ENCODE measurements at regions not wholly inside any gene's neighbourhood (a gene's known extent, or its start where the extent isn't known, plus 50 kb on each side); places are given as distances from the start of the nearest gene placed in this dataset.

DNA sequence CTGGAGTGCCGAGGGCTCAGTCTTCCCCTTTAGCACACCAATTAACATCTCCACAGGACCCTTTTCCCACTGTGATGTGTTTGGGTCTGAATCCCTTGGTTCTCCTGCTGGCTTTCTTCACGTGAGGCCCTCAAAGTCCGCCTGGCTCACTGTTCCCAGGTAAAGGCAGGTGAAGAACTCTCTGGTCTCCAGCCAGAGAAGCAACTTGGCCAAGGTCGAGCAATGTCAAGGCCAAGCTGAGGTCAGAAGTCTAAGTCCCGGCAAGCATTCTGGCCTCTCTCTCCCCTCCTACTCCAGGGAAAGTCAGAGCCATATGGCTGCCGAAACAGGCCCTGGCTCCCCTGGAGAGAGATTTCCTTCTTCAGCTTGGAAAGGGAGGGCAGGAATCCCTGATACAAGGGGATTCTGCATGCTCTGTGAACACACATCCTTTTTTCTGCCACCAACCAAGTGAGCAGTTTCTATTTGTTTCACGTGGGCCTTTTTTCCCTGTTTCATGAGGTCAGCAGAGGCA lies 61.4 kb upstream of the ESRRB start:
- ATAC-seq (no peak), DNase-seq (no peak)
- Histone ChIP-seq H3K27ac (peak overlapping the region in 1 of 10 donors; percentile 4), H3K4me3 (no peak overlapping the region), H3K27me3 (peaks cover 0 to 21% (median 0%) of the 10 kb centered on the region in 7 donors), H3K36me3 (no peaks in the 10 kb centered on the region), H3K9me3 (no peaks in the 10 kb centered on the region), H3K4me1 (peaks cover 0 to 24% (median 10%) of the 10 kb centered on the region in 9 donors)
- intact Hi-C loops (cut with DNase I), result no loop called here
- WGBS, 2 donors, result 56 to 64% methylated on average over 7 of the region's 7 CpGs
- TF ChIP-seq, protein P1, sequence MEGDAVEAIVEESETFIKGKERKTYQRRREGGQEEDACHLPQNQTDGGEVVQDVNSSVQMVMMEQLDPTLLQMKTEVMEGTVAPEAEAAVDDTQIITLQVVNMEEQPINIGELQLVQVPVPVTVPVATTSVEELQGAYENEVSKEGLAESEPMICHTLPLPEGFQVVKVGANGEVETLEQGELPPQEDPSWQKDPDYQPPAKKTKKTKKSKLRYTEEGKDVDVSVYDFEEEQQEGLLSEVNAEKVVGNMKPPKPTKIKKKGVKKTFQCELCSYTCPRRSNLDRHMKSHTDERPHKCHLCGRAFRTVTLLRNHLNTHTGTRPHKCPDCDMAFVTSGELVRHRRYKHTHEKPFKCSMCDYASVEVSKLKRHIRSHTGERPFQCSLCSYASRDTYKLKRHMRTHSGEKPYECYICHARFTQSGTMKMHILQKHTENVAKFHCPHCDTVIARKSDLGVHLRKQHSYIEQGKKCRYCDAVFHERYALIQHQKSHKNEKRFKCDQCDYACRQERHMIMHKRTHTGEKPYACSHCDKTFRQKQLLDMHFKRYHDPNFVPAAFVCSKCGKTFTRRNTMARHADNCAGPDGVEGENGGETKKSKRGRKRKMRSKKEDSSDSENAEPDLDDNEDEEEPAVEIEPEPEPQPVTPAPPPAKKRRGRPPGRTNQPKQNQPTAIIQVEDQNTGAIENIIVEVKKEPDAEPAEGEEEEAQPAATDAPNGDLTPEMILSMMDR (IDR thresholded peaks at IDR 0.05), result no peak

DNA sequence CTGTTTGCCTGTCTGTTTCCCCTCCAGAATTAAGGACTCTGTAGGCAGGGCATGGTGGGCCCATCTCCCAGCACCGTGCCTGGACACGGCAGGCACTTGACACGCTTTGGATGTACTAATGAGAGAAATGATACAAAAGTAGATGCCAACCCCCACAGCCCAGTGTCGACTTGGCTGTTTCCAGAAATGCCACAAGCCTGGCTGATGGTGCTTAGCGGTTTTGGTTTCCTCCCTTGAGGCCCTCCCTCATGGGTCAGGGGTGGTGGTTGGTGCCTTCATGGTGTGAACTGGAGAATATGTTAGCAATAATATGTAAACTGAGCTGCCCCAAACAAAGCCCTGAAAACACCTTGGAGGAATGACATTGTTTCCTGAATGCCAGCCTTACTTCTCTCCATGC lies 55.5 kb upstream of the ESRRB start:
- WGBS, 2 donors, result 71 to 80% methylated on average over 5 of the region's 5 CpGs
- TF ChIP-seq, protein P1 (IDR thresholded peaks at IDR 0.05), result no peak
- no peaks in the 10 kb centered on the region for H3K36me3 ChIP-seq
- H3K9me3 ChIP-seq, result no peaks in the 10 kb centered on the region
- H3K4me1 ChIP-seq, result peaks cover 0 to 6% (median 0%) of the 10 kb centered on the region in 9 donors
- H3K27ac ChIP-seq, result no peak overlapping the region
- DNase-seq (no peak), ATAC-seq (no peak)
- H3K27me3 ChIP-seq, result no peaks in the 10 kb centered on the region
- intact Hi-C loops (cut with DNase I), result no loop called here
- no peak overlapping the region for H3K4me3 ChIP-seq

DNA sequence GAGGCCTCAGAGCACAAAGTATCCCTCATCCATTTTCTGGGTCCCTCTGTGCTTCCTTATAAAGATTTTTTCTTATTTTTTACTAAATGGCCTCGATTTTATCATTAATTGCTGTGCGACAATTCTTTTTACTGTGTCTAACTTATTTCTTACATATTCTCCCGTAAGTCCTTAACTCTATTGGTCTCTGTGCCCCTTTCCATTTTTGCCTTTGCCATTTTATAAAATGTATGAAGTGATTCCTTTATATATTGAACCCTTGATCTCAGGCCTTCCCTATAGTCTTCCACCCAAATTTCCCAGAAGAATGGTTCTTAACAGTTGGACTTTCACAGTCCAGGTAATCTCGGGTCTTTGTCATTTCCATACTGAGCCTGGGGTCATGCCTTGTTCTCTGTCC lies 55.0 kb upstream of the ESRRB start:
- Histone ChIP-seq H3K4me1 (peaks cover 0 to 9% (median 0%) of the 10 kb centered on the region in 9 donors), H3K36me3 (no peaks in the 10 kb centered on the region), H3K27me3 (no peaks in the 10 kb centered on the region), H3K9me3 (no peaks in the 10 kb centered on the region), H3K27ac (no peak overlapping the region), H3K4me3 (no peak overlapping the region)
- WGBS, 2 donors, result 90 to 94% methylated on average over 4 of the region's 4 CpGs
- TF ChIP-seq, protein P1 (IDR thresholded peaks at IDR 0.05), result no peak
- intact Hi-C loops (cut with DNase I), result no loop called here
- DNase-seq (no peak), ATAC-seq (no peak)

DNA sequence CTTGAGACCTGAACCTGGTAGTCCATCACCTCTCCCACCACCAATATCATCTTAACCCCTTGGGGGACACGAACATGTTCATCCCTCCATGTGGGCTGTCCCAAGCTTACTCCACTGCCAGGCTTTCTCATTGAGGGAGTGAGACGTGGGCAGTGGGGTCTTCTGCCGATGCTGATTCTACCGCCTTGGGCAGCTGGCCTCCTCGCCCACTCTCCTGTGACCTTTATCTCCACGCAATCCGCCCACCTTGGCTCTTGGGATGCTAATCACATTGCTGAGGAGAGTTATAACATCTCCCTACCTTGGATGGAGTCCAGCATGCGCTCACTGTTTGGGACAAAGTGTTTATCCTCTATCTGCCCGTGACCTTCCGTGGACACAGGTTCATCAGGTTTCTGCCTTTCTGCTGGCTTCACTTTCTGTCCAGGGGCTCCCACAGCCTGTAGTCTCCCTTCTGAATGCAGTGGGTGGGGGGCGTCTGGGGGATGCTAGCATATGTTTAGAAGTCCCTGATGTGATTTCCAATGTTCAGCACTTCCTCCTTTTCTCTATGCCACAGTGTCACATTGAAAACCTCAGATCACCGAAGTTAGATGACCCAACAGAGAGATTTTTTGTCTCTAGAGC lies 53.2 kb upstream of the ESRRB start:
- TF ChIP-seq, protein P1 (IDR thresholded peaks at IDR 0.05), result no peak
- Histone ChIP-seq H3K4me1 (peaks cover 0 to 9% (median 0%) of the 10 kb centered on the region in 9 donors), H3K9me3 (no peaks in the 10 kb centered on the region), H3K36me3 (no peaks in the 10 kb centered on the region), H3K27ac (no peak overlapping the region), H3K4me3 (no peak overlapping the region), H3K27me3 (peaks cover 0 to 6% (median 0%) of the 10 kb centered on the region in 7 donors)
- intact Hi-C loops (cut with DNase I), result no loop called here
- no peak for DNase-seq
- WGBS, 2 donors, result 76 to 88% methylated on average over 12 of the region's 12 CpGs
- ATAC-seq, result no peak

All from heart right ventricle (tissue), 16 donors.